GM23338 (cell line): ENCODE measurements at regions not wholly inside any gene's neighbourhood (a gene's known extent, or its start where the extent isn't known, plus 50 kb on each side); places are given as distances from the start of the nearest gene placed in this dataset.

Source experiments
- ATAC-seq: fragments of 200-7000 bp; cut with Tn5 transposase; 3 replicates; pipeline ENCODE4 v1.9.1; 2020
- DNase-seq: peaks from one replicate; pipeline ENCODE4 v3.0.0-alpha.2; 2015; ENCODE audit warnings: low spot score
- H2AFZ ChIP-seq: fragments of 200-600 bp; sonication (generic); 2 replicates; pipeline ENCODE4 v1.8.0; 2016; ENCODE audit warnings: antibody characterized with exemption, mild to moderate bottlenecking, moderate library complexity
- H3F3A ChIP-seq: fragments of 200-600 bp; sonication (generic); replicated peaks from 2 replicates; pipeline ENCODE4 v1.8.0; 2017; ENCODE audit warnings: antibody characterized with exemption, mixed run types, low read depth
- H3K27ac ChIP-seq: fragments of 200-600 bp; sonication (generic); 2 replicates; pipeline ENCODE4 v1.6.1; 2016; ENCODE audit warnings: low read depth
- H3K27me3 ChIP-seq: fragments of 200-600 bp; sonication (generic); 2 replicates; pipeline ENCODE4 v1.8.0; 2016; ENCODE audit warnings: mild to moderate bottlenecking, mixed run types, moderate library complexity; ENCODE audit not compliant: insufficient read depth
- H3K36me3 ChIP-seq: fragments of 200-600 bp; sonication (generic); 2 replicates; pipeline ENCODE4 v1.8.0; 2016; ENCODE audit warnings: mild to moderate bottlenecking; ENCODE audit not compliant: insufficient read depth
- H3K4me1 ChIP-seq: fragments of 200-600 bp; sonication (generic); 2 replicates; pipeline ENCODE4 v1.8.0; 2016; ENCODE audit warnings: mild to moderate bottlenecking, moderate library complexity; ENCODE audit not compliant: insufficient read depth
- H3K4me2 ChIP-seq: fragments of 200-600 bp; sonication (generic); 2 replicates; pipeline ENCODE4 v1.7.1; 2017; ENCODE audit warnings: mixed run types
- H3K4me3 ChIP-seq: fragments of 200-600 bp; sonication (generic); 2 replicates; pipeline ENCODE4 v1.6.1; 2016; ENCODE audit warnings: mixed run types
- H3K79me2 ChIP-seq: fragments of 200-600 bp; sonication (generic); replicated peaks from 2 replicates; pipeline ENCODE4 v1.8.0; 2017; ENCODE audit warnings: mild to moderate bottlenecking; ENCODE audit not compliant: insufficient read depth
- H3K9me2 ChIP-seq: fragments of 200-600 bp; sonication (generic); 2 replicates; pipeline ENCODE4 v1.8.0; 2017; ENCODE audit not compliant: insufficient read depth
- H4K20me1 ChIP-seq: fragments of 200-600 bp; sonication (generic); replicated peaks from 2 replicates; pipeline ENCODE4 v1.8.0; 2017; ENCODE audit warnings: mild to moderate bottlenecking; ENCODE audit not compliant: insufficient read depth
- H3K27ac Mint-ChIP-seq: 2 replicates; pipeline ENCODE4 v1.8.0; 2020; ENCODE audit warnings: inconsistent platforms, mild to moderate bottlenecking, moderate library complexity, mixed read lengths
- H3K27me3 Mint-ChIP-seq: 3 replicates; pipeline ENCODE4 v1.8.0; 2022; ENCODE audit warnings: low read depth, mild to moderate bottlenecking, moderate library complexity, mixed read lengths, inconsistent platforms; ENCODE audit not compliant: insufficient read depth, poor library complexity
- H3K36me3 Mint-ChIP-seq: 3 replicates; pipeline ENCODE4 v1.8.0; 2021; ENCODE audit warnings: low read depth, mild to moderate bottlenecking, inconsistent platforms, moderate library complexity, mixed read lengths
- H3K4me1 Mint-ChIP-seq: 3 replicates; pipeline ENCODE4 v1.8.0; 2020; ENCODE audit warnings: mild to moderate bottlenecking, inconsistent platforms, mixed read lengths
- H3K4me3 Mint-ChIP-seq: 3 replicates; pipeline ENCODE4 v1.8.0; 2021; ENCODE audit warnings: moderate library complexity, mild to moderate bottlenecking, inconsistent platforms, mixed read lengths
- H3K9me3 Mint-ChIP-seq: 3 replicates; pipeline ENCODE4 v1.8.0; 2020; ENCODE audit warnings: moderate library complexity, mild to moderate bottlenecking, inconsistent platforms, mixed read lengths
- CREB1 ChIP-seq: fragments of 250-450 bp; sonication (Bioruptor Pico); IDR thresholded peaks from 2 replicates; pipeline ENCODE4 v1.5.0; 2020; ENCODE audit warnings: low read depth, mild to moderate bottlenecking, moderate library complexity
- EZH2 ChIP-seq: fragments of 200-600 bp; sonication (generic); IDR thresholded peaks from one replicate; pipeline ENCODE4 v1.8.0; 2017; ENCODE audit warnings: antibody characterized with exemption, mild to moderate bottlenecking, low read depth; ENCODE audit not compliant: unreplicated experiment
- EZH2phosphoT487 ChIP-seq: fragments of 200-600 bp; sonication (generic); IDR thresholded peaks from one replicate; pipeline ENCODE4 v1.8.1; 2018; ENCODE audit warnings: antibody characterized with exemption; ENCODE audit not compliant: unreplicated experiment
- JUNB ChIP-seq: IDR thresholded peaks from one replicate; pipeline ENCODE4 v1.6.1; 2016; ENCODE audit warnings: antibody characterized with exemption; ENCODE audit not compliant: unreplicated experiment
- POLR2AphosphoS5 ChIP-seq: IDR thresholded peaks from 2 replicates; pipeline ENCODE4 v1.6.1; 2016; ENCODE audit warnings: antibody characterized with exemption, low read depth
- ZNF114 ChIP-seq: fragments of 250-450 bp; sonication (Bioruptor Pico); IDR thresholded peaks from 2 replicates; pipeline ENCODE4 v1.5.0; 2020; ENCODE audit warnings: mild to moderate bottlenecking, moderate library complexity
- ZNF331 ChIP-seq: fragments of 250-450 bp; sonication (Bioruptor Pico); IDR thresholded peaks from 2 replicates; pipeline ENCODE4 v1.5.0; 2020; ENCODE audit warnings: low read depth, mild to moderate bottlenecking, moderate library complexity
- TF ChIP-seq, protein P1 (sequence below): IDR thresholded peaks from one replicate; pipeline ENCODE4 v1.6.1; 2018; ENCODE audit warnings: antibody characterized with exemption; ENCODE audit not compliant: unreplicated experiment
- TF ChIP-seq, protein P2 (sequence below): fragments of 250-450 bp; sonication (Bioruptor Pico); IDR thresholded peaks from 2 replicates; pipeline ENCODE4 v1.5.0; 2020; ENCODE audit warnings: mild to moderate bottlenecking, moderate library complexity
- TF ChIP-seq, protein P3 (sequence below): IDR thresholded peaks from 2 replicates; pipeline ENCODE4 v1.6.1; 2016; ENCODE audit warnings: antibody characterized with exemption
- TF ChIP-seq, protein P4 (sequence below), 2 experiments: fragments of 200-600 bp in 1 of 2; sonication (generic) in 1 of 2; conservative IDR thresholded peaks; 2 replicates each; pipeline versions ENCODE4 v1.5.1 to v1.6.1; 2016 to 2017; ENCODE audit warnings: antibody characterized with exemption in 2 of 2, low read depth in 2 of 2, mild to moderate bottlenecking in 2 of 2, moderate library complexity in 1 of 2

DNA sequence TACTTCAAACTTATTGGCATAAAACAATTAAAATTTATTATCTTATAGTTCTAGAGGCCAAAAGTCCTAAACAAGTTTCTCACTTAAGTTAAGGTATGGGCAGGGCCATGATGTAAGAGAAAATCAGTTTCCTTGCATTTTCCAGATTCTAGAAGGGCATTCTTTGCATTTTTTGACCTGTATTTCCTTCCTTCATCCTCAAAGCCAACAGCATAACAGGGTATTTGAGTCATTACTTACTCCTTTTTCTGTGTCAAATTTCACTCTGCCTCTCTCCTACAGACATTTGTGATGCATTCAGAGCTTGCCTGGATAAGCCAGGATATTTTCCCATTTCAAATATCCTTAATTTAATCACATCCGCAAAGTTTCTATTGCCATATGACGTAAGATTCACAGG is 1499.0 kb downstream of the EFNA5 start:
- H3K27me3 Mint-ChIP-seq = no peaks in the 10 kb centered on the region
- no peak overlapping the region for H3K4me3 Mint-ChIP-seq
- ATAC-seq = no peak
- Histone ChIP-seq H3K79me2 (no peaks in the 10 kb centered on the region), H2AFZ (no peak overlapping the region), H4K20me1 (no peaks in the 10 kb centered on the region), H3F3A (no peaks in the 10 kb centered on the region), H3K36me3 (no peaks in the 10 kb centered on the region; the same call in 1 of the 2 replicates), H3K27me3 (no peaks in the 10 kb centered on the region), H3K4me2 (no peak overlapping the region), H3K4me3 (no peak overlapping the region), H3K27ac (no peak overlapping the region), H3K9me2 (no peaks in the 10 kb centered on the region), H3K4me1 (no peaks in the 10 kb centered on the region)
- no peaks in the 10 kb centered on the region for H3K4me1 Mint-ChIP-seq
- peaks cover 30% of the 10 kb centered on the region for H3K9me3 Mint-ChIP-seq
- H3K27ac Mint-ChIP-seq = no peak overlapping the region
- no peak for DNase-seq
- no peak for TF ChIP-seq EZH2phosphoT487
- no peak for TF ChIP-seq EZH2
- TF ChIP-seq, protein P1, sequence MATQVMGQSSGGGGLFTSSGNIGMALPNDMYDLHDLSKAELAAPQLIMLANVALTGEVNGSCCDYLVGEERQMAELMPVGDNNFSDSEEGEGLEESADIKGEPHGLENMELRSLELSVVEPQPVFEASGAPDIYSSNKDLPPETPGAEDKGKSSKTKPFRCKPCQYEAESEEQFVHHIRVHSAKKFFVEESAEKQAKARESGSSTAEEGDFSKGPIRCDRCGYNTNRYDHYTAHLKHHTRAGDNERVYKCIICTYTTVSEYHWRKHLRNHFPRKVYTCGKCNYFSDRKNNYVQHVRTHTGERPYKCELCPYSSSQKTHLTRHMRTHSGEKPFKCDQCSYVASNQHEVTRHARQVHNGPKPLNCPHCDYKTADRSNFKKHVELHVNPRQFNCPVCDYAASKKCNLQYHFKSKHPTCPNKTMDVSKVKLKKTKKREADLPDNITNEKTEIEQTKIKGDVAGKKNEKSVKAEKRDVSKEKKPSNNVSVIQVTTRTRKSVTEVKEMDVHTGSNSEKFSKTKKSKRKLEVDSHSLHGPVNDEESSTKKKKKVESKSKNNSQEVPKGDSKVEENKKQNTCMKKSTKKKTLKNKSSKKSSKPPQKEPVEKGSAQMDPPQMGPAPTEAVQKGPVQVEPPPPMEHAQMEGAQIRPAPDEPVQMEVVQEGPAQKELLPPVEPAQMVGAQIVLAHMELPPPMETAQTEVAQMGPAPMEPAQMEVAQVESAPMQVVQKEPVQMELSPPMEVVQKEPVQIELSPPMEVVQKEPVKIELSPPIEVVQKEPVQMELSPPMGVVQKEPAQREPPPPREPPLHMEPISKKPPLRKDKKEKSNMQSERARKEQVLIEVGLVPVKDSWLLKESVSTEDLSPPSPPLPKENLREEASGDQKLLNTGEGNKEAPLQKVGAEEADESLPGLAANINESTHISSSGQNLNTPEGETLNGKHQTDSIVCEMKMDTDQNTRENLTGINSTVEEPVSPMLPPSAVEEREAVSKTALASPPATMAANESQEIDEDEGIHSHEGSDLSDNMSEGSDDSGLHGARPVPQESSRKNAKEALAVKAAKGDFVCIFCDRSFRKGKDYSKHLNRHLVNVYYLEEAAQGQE = no peak
- TF ChIP-seq CREB1 (CRISPR knock-in tag) = no peak
- TF ChIP-seq JUNB = no peak
- no peak for TF ChIP-seq ZNF114
- TF ChIP-seq ZNF331 (CRISPR knock-in tag) = no peak
- TF ChIP-seq, protein P2, sequence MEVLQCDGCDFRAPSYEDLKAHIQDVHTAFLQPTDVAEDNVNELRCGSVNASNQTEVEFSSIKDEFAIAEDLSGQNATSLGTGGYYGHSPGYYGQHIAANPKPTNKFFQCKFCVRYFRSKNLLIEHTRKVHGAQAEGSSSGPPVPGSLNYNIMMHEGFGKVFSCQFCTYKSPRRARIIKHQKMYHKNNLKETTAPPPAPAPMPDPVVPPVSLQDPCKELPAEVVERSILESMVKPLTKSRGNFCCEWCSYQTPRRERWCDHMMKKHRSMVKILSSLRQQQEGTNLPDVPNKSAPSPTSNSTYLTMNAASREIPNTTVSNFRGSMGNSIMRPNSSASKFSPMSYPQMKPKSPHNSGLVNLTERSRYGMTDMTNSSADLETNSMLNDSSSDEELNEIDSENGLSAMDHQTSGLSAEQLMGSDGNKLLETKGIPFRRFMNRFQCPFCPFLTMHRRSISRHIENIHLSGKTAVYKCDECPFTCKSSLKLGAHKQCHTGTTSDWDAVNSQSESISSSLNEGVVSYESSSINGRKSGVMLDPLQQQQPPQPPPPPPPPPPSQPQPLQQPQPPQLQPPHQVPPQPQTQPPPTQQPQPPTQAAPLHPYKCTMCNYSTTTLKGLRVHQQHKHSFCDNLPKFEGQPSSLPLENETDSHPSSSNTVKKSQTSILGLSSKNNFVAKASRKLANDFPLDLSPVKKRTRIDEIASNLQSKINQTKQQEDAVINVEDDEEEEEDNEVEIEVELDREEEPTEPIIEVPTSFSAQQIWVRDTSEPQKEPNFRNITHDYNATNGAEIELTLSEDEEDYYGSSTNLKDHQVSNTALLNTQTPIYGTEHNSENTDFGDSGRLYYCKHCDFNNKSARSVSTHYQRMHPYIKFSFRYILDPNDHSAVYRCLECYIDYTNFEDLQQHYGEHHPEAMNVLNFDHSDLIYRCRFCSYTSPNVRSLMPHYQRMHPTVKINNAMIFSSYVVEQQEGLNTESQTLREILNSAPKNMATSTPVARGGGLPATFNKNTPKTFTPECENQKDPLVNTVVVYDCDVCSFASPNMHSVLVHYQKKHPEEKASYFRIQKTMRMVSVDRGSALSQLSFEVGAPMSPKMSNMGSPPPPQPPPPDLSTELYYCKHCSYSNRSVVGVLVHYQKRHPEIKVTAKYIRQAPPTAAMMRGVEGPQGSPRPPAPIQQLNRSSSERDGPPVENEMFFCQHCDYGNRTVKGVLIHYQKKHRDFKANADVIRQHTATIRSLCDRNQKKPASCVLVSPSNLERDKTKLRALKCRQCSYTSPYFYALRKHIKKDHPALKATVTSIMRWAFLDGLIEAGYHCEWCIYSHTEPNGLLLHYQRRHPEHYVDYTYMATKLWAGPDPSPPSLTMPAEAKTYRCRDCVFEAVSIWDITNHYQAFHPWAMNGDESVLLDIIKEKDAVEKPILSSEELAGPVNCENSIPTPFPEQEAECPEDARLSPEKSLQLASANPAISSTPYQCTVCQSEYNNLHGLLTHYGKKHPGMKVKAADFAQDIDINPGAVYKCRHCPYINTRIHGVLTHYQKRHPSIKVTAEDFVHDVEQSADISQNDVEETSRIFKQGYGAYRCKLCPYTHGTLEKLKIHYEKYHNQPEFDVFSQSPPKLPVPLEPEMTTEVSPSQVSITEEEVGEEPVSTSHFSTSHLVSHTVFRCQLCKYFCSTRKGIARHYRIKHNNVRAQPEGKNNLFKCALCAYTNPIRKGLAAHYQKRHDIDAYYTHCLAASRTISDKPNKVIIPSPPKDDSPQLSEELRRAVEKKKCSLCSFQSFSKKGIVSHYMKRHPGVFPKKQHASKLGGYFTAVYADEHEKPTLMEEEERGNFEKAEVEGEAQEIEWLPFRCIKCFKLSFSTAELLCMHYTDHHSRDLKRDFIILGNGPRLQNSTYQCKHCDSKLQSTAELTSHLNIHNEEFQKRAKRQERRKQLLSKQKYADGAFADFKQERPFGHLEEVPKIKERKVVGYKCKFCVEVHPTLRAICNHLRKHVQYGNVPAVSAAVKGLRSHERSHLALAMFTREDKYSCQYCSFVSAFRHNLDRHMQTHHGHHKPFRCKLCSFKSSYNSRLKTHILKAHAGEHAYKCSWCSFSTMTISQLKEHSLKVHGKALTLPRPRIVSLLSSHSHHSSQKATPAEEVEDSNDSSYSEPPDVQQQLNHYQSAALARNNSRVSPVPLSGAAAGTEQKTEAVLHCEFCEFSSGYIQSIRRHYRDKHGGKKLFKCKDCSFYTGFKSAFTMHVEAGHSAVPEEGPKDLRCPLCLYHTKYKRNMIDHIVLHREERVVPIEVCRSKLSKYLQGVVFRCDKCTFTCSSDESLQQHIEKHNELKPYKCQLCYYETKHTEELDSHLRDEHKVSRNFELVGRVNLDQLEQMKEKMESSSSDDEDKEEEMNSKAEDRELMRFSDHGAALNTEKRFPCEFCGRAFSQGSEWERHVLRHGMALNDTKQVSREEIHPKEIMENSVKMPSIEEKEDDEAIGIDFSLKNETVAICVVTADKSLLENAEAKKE (CRISPR knock-in tag) = no peak
- no peak for TF ChIP-seq POLR2AphosphoS5
- TF ChIP-seq, protein P3, sequence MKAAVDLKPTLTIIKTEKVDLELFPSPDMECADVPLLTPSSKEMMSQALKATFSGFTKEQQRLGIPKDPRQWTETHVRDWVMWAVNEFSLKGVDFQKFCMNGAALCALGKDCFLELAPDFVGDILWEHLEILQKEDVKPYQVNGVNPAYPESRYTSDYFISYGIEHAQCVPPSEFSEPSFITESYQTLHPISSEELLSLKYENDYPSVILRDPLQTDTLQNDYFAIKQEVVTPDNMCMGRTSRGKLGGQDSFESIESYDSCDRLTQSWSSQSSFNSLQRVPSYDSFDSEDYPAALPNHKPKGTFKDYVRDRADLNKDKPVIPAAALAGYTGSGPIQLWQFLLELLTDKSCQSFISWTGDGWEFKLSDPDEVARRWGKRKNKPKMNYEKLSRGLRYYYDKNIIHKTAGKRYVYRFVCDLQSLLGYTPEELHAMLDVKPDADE = no peak
- TF ChIP-seq, protein P4, sequence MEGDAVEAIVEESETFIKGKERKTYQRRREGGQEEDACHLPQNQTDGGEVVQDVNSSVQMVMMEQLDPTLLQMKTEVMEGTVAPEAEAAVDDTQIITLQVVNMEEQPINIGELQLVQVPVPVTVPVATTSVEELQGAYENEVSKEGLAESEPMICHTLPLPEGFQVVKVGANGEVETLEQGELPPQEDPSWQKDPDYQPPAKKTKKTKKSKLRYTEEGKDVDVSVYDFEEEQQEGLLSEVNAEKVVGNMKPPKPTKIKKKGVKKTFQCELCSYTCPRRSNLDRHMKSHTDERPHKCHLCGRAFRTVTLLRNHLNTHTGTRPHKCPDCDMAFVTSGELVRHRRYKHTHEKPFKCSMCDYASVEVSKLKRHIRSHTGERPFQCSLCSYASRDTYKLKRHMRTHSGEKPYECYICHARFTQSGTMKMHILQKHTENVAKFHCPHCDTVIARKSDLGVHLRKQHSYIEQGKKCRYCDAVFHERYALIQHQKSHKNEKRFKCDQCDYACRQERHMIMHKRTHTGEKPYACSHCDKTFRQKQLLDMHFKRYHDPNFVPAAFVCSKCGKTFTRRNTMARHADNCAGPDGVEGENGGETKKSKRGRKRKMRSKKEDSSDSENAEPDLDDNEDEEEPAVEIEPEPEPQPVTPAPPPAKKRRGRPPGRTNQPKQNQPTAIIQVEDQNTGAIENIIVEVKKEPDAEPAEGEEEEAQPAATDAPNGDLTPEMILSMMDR (conservative IDR thresholded peaks at IDR 0.05; ENCODE audit: low read depth in 2 of 2) = no peak
- peaks cover 29% of the 10 kb centered on the region for H3K36me3 Mint-ChIP-seq
